Liver (tissue), 8 donors: ENCODE measurements at regions not wholly inside any gene's neighbourhood (a gene's known extent, or its start where the extent isn't known, plus 50 kb on each side); places are given as distances from the start of the nearest gene placed in this dataset.

Experiments used
- DNase-seq: peaks from one replicate; pipeline ENCODE4 v3.0.0-alpha.2; 2017; ENCODE audit warnings: low spot score
- H3K27ac ChIP-seq, 2 donors: one replicate each; pipeline ENCODE4 v1.7.0; 2013; ENCODE audit warnings: inconsistent platforms in 2 of 2, low read length in 2 of 2, control low read depth in 1 of 2, low read depth in 1 of 2, mild to moderate bottlenecking in 1 of 2
- H3K27me3 ChIP-seq, 4 donors: one replicate each; pipeline versions ENCODE4 v1.6.1 to v1.7.0; 2013; ENCODE audit warnings: low read length in 3 of 4, inconsistent platforms in 1 of 4, mild to moderate bottlenecking in 1 of 4, moderate library complexity in 1 of 4; ENCODE audit not compliant: control insufficient read depth in 4 of 4, insufficient read depth in 4 of 4
- H3K36me3 ChIP-seq, 4 donors: one replicate each; pipeline versions ENCODE4 v1.6.1 to v1.7.0; 2013; ENCODE audit warnings: low read length in 3 of 4, mild to moderate bottlenecking in 3 of 4, low read depth in 1 of 4, moderate library complexity in 1 of 4; ENCODE audit not compliant: control insufficient read depth in 4 of 4, insufficient read depth in 3 of 4
- H3K4me1 ChIP-seq, 4 donors: one replicate each; pipeline versions ENCODE4 v1.6.1 to v1.7.0; 2013; ENCODE audit warnings: low read length in 3 of 4, mild to moderate bottlenecking in 3 of 4, moderate library complexity in 1 of 4; ENCODE audit not compliant: control insufficient read depth in 4 of 4, insufficient read depth in 4 of 4
- H3K4me3 ChIP-seq, 3 donors: one replicate each; pipeline versions ENCODE4 v1.6.1 to v1.7.0; 2013; ENCODE audit warnings: low read length in 3 of 3, control low read depth in 1 of 3, low read depth in 1 of 3, mild to moderate bottlenecking in 1 of 3
- H3K9ac ChIP-seq, 2 donors: one replicate each; pipeline ENCODE4 v1.7.0; 2013; ENCODE audit warnings: low read length in 2 of 2, mild to moderate bottlenecking in 2 of 2, moderate library complexity in 2 of 2, control low read depth in 1 of 2, low read depth in 1 of 2
- H3K9me3 ChIP-seq, 4 donors: one replicate each; pipeline versions ENCODE4 v1.6.1 to v1.7.0; 2013; ENCODE audit warnings: low read length in 3 of 4; ENCODE audit not compliant: control insufficient read depth in 4 of 4
- CTCF ChIP-seq: fragments of 150-350 bp; IDR thresholded peaks from 2 replicates; pipeline ENCODE4 v1.5.1; 2017; ENCODE audit warnings: improper control_type of control experiment, low read depth, low read length; ENCODE audit not compliant: missing input control
- FOXA1 ChIP-seq: IDR thresholded peaks from 2 replicates; pipeline ENCODE4 v1.6.1; 2016; ENCODE audit warnings: antibody characterized with exemption
- FOXA2 ChIP-seq: IDR thresholded peaks from 2 replicates; pipeline ENCODE4 v1.6.1; 2016; ENCODE audit warnings: antibody characterized with exemption
- GABPA ChIP-seq, 2 donors: IDR thresholded peaks in 1 of 2; conservative IDR thresholded peaks in 1 of 2; 2 replicates each; pipeline ENCODE4 v1.6.1; 2016; ENCODE audit warnings: antibody characterized with exemption in 2 of 2, mild to moderate bottlenecking in 1 of 2, moderate library complexity in 1 of 2
- JUND ChIP-seq, 2 donors: IDR thresholded peaks; 2 replicates each; pipeline ENCODE4 v1.6.1; 2016; ENCODE audit warnings: antibody characterized with exemption in 2 of 2
- NR2F2 ChIP-seq: IDR thresholded peaks from 2 replicates; pipeline ENCODE4 v1.6.1; 2016; ENCODE audit warnings: antibody characterized with exemption
- RAD21 ChIP-seq, 2 donors: IDR thresholded peaks; 2 replicates each; pipeline ENCODE4 v1.6.1; 2016; ENCODE audit warnings: antibody characterized with exemption in 2 of 2, mild to moderate bottlenecking in 2 of 2
- SP1 ChIP-seq: IDR thresholded peaks from 2 replicates; pipeline ENCODE4 v1.6.1; 2018; ENCODE audit warnings: antibody characterized with exemption, mild to moderate bottlenecking
- TAF1 ChIP-seq: conservative IDR thresholded peaks from 2 replicates; pipeline ENCODE4 v1.6.1; 2016; ENCODE audit warnings: antibody characterized with exemption, mild to moderate bottlenecking
- YY1 ChIP-seq: IDR thresholded peaks from 2 replicates; pipeline ENCODE4 v1.6.1; 2016; ENCODE audit warnings: antibody characterized with exemption, mild to moderate bottlenecking
- ZBTB33 ChIP-seq: IDR thresholded peaks from 2 replicates; pipeline ENCODE4 v1.6.1; 2016; ENCODE audit warnings: antibody characterized with exemption
- WGBS: extraction: QIAGEN DNeasy Blood & Tissue Kit; methylation state at CpG from one replicate; pipeline ENCODE4 v1.1.7; 2013; 5-methylcytosine and 5-hydroxymethylcytosine counted together
- TF ChIP-seq, protein P1 (sequence below): IDR thresholded peaks from 2 replicates; pipeline ENCODE4 v1.6.1; 2016; ENCODE audit warnings: antibody characterized with exemption
- donor health status: healthy.
- donor health status: healthy.
- donor health status: healthy.
- donor health status: healthy.
- donor health status: healthy.

DNA sequence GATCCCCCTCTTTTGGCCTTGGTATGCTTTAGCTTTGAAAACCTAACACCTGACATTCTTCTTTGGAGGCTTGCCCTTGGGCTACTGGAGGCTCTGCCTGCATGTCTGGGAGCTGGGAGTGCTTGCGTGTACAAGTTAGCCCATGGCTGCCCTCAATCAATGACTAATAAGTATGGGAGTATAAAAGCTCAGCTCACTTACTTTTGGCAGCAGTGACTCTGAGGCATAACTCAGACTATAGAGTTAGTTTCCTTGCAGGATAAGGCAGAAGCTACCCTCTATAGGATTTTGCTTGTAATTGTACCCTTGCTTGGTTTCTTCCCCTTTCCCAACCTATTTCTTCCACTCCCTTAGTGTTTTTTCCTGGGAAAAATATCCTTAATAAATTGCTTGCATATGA, 247.9 kb downstream of the PPP1R2C start:
- 97% methylated on average over 1 of the region's 1 CpG for WGBS
- Histone ChIP-seq H3K4me1 (no peaks in the 10 kb centered on the region), H3K4me3 (no peak overlapping the region), H3K9me3 (no peaks in the 10 kb centered on the region), H3K27me3 (no peaks in the 10 kb centered on the region), H3K27ac (no peak overlapping the region), H3K9ac (no peak overlapping the region), H3K36me3 (no peaks in the 10 kb centered on the region)
- TF ChIP-seq ZBTB33 = no peak
- no peak for TF ChIP-seq NR2F2
- no peak for TF ChIP-seq FOXA2
- no peak for TF ChIP-seq TAF1
- TF ChIP-seq FOXA1 = no peak
- no peak for DNase-seq

DNA sequence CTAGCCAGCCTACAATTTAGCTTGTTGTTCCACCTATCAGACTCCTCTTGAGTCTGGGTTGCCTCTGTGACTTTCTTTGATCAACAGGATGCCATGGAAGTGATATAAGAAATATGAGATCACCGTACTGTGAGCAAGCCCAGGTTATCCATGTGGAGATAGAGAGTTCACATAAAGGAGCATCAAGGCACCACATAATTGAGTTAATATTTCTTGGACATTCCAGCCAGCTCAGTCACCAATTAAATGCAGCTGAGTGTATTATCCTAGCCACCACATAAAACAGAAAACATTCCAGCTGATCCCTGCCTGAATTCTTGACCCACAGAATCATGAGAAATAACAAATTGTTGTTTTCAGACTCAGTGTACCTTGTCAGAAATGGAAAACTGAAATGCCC, 253.6 kb downstream of the PPP1R2C start:
- Histone ChIP-seq H3K9ac (no peak overlapping the region), H3K4me1 (no peaks in the 10 kb centered on the region), H3K9me3 (no peaks in the 10 kb centered on the region), H3K36me3 (no peaks in the 10 kb centered on the region), H3K27ac (no peak overlapping the region), H3K4me3 (no peak overlapping the region), H3K27me3 (no peaks in the 10 kb centered on the region)
- TF ChIP-seq, protein P1, sequence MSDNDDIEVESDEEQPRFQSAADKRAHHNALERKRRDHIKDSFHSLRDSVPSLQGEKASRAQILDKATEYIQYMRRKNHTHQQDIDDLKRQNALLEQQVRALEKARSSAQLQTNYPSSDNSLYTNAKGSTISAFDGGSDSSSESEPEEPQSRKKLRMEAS = no peak
- WGBS = 87% methylated on average over 1 of the region's 1 CpG
- DNase-seq = no peak

DNA sequence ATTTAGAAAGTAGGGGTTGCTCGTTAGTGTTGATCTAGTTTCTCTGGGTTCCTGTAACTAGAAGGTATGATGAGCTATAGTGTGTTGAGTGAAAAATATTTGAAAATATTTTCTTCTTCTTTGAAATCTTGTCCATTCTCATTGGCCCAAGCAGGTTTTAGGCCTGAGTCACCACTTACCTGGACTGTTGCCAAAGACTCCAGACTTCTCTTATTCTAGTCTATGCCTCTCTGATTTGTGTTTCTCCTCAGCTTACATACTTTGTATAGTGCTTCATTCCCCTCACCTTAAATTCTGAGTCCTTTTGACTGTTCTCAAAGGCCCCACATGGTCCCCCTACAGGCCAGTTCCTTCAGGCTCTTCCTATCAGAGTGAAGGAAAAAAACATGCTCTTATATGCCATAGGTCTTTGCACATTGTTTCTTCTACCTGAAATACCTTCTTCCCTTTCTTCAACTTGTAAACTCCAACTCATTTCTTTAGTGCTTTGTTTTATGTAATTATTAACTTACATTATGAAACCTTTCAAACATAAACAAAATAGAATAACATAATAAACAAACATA, 258.2 kb downstream of the PPP1R2C start:
- Histone ChIP-seq H3K4me3 (no peak overlapping the region), H3K4me1 (no peaks in the 10 kb centered on the region), H3K27ac (no peak overlapping the region), H3K27me3 (no peaks in the 10 kb centered on the region), H3K9me3 (no peaks in the 10 kb centered on the region), H3K9ac (no peak overlapping the region), H3K36me3 (no peaks in the 10 kb centered on the region)
- 97% methylated on average over 1 of the region's 1 CpG for WGBS
- DNase-seq = no peak
- TF ChIP-seq NR2F2 (no peak), FOXA2 (no peak), RAD21 (IDR thresholded peaks at IDR 0.05) (no peak), SP1 (no peak)

DNA sequence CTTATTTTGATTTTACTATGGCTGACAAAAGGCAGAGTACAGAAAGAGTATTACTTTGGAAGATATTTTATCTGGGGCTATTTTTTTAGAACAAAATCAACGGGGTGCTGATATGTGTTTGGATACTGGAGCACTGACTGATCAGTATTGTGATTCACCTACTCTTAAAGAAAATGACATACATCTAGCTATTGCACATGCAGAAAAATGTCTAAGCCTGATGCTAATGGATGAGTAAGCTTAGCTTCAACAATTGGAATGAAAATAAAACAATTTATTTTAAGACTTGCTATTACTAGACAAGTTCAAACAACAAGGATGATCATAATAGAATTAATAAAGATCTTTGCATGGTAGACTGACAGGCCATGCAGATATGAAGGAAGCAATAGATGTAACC, 262.0 kb downstream of the PPP1R2C start:
- Histone ChIP-seq H3K36me3 (no peaks in the 10 kb centered on the region), H3K27ac (no peak overlapping the region), H3K27me3 (no peaks in the 10 kb centered on the region), H3K9ac (no peak overlapping the region), H3K4me3 (no peak overlapping the region), H3K4me1 (no peaks in the 10 kb centered on the region), H3K9me3 (no peaks in the 10 kb centered on the region)
- TF ChIP-seq SP1 = no peak
- TF ChIP-seq NR2F2 = no peak
- TF ChIP-seq YY1 = no peak
- no peak for TF ChIP-seq FOXA1
- no peak for TF ChIP-seq JUND (IDR thresholded peaks at IDR 0.05)
- TF ChIP-seq FOXA2 = no peak
- no peak for TF ChIP-seq ZBTB33
- TF ChIP-seq, protein P1 = no peak
- no peak for TF ChIP-seq TAF1
- TF ChIP-seq GABPA (IDR thresholded peaks at IDR 0.05 in 1 of 2, conservative IDR thresholded peaks at IDR 0.05 in 1 of 2) = no peak
- TF ChIP-seq CTCF = no peak
- DNase-seq = no peak
- 79% methylated on average over 1 of the region's 1 CpG for WGBS
